Tibial artery (tissue), 4 donors: ENCODE measurements at regions not wholly inside any gene's neighbourhood (a gene's known extent, or its start where the extent isn't known, plus 50 kb on each side); places are given as distances from the start of the nearest gene placed in this dataset.

Source experiments
- DNase-seq, 2 donors: peaks; one replicate each; pipeline ENCODE4 v3.0.0-alpha.2; 2019
- H3K27ac ChIP-seq, 2 donors: fragments of 200-600 bp; sonication (generic) in 1 of 2; 1 replicate in 1 of 2; 2 replicates in 1 of 2; pipeline ENCODE4 v1.5.1; 2018 to 2019; ENCODE audit warnings: mild to moderate bottlenecking in 1 of 2
- H3K27me3 ChIP-seq, 2 donors: fragments of 200-600 bp; sonication (generic) in 1 of 2; one replicate each; pipeline versions ENCODE4 v1.5.1 to v1.6.0; 2016 to 2019
- H3K36me3 ChIP-seq, 3 donors: fragments of 200-600 bp; sonication (generic) in 2 of 3; one replicate each; pipeline ENCODE4 v1.5.1; 2016 to 2019; ENCODE audit warnings: mild to moderate bottlenecking in 2 of 3
- H3K4me1 ChIP-seq, 4 donors: fragments of 200-600 bp; sonication (generic) in 2 of 4; 1 replicate in 3 of 4; 2 replicates in 1 of 4; pipeline ENCODE4 v1.5.1; 2016 to 2019
- H3K4me3 ChIP-seq, 2 donors: fragments of 200-600 bp; sonication (generic) in 1 of 2; 1 replicate in 1 of 2; 2 replicates in 1 of 2; pipeline ENCODE4 v1.5.1; 2018 to 2019; ENCODE audit warnings: mild to moderate bottlenecking in 2 of 2
- H3K9me3 ChIP-seq, 3 donors: fragments of 200-600 bp; sonication (generic) in 1 of 3; one replicate each; pipeline ENCODE4 v1.5.1; 2016 to 2019
- intact Hi-C: fragments of 100-400 bp; cut with DNase I; formaldehyde crosslinking; loops from one replicate; pipeline ENCODE4 v1.15.0; 2023; ENCODE audit warnings: low total_unique reads
- TF ChIP-seq, protein P1 (sequence below), 2 experiments: fragments of 200-600 bp in 1 of 2; fragments of 450-650 bp in 1 of 2; IDR thresholded peaks; one replicate each; pipeline ENCODE4 v1.5.1; 2017 to 2019; ENCODE audit warnings: antibody characterized with exemption in 2 of 2, mild to moderate bottlenecking in 1 of 2, moderate library complexity in 1 of 2

GRCh38 chr13:71054358-71054757, 812.6 kb downstream of the DACH1 start:
- H3K36me3 ChIP-seq: no peaks in the 10 kb centered on the region
- no peak overlapping the region for H3K4me3 ChIP-seq
- TF ChIP-seq, protein P1, sequence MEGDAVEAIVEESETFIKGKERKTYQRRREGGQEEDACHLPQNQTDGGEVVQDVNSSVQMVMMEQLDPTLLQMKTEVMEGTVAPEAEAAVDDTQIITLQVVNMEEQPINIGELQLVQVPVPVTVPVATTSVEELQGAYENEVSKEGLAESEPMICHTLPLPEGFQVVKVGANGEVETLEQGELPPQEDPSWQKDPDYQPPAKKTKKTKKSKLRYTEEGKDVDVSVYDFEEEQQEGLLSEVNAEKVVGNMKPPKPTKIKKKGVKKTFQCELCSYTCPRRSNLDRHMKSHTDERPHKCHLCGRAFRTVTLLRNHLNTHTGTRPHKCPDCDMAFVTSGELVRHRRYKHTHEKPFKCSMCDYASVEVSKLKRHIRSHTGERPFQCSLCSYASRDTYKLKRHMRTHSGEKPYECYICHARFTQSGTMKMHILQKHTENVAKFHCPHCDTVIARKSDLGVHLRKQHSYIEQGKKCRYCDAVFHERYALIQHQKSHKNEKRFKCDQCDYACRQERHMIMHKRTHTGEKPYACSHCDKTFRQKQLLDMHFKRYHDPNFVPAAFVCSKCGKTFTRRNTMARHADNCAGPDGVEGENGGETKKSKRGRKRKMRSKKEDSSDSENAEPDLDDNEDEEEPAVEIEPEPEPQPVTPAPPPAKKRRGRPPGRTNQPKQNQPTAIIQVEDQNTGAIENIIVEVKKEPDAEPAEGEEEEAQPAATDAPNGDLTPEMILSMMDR (IDR thresholded peaks at IDR 0.05): no peak
- peaks cover 0 to 6% (median 0%) of the 10 kb centered on the region in 3 donors for H3K9me3 ChIP-seq
- H3K27me3 ChIP-seq: no peaks in the 10 kb centered on the region
- intact Hi-C loops: no loop called here
- no peak for DNase-seq
- no peak overlapping the region for H3K27ac ChIP-seq
- no peaks in the 10 kb centered on the region for H3K4me1 ChIP-seq

DNA sequence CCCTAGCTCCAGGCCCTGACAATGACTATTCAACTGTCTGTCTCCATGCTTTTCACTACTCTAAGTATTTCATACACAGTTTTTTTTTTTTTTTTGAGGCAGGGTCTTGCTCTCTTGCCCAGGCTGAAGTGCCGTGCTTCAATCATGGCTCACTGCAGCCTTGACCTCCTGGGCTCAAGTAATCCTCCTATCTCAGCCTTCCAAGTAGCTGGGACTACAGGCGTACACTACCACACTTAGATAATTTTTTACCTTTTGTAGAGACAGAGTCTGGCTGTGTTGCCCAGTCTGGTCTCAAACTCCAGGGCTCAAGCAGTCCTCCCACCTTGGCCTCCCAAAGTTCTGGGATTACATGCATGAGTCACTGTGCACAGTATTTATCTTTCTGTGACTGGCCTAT, 815.4 kb downstream of the DACH1 start:
- no peaks in the 10 kb centered on the region for H3K4me1 ChIP-seq
- TF ChIP-seq, protein P1 (IDR thresholded peaks at IDR 0.05): no peak
- peaks cover 0 to 6% (median 0%) of the 10 kb centered on the region in 3 donors for H3K9me3 ChIP-seq
- H3K36me3 ChIP-seq: no peaks in the 10 kb centered on the region
- intact Hi-C loops: no loop called here
- H3K27ac ChIP-seq: no peak overlapping the region
- no peak overlapping the region for H3K4me3 ChIP-seq
- no peak for DNase-seq
- no peaks in the 10 kb centered on the region for H3K27me3 ChIP-seq

- Histone ChIP-seq H3K9me3 (no peaks in the 10 kb centered on the region), H3K27me3 (no peaks in the 10 kb centered on the region), H3K36me3 (no peaks in the 10 kb centered on the region), H3K4me1 (no peaks in the 10 kb centered on the region), H3K4me3 (no peak overlapping the region), H3K27ac (no peak overlapping the region)
- DNase-seq: no peak
- intact Hi-C loops: no loop called here
- TF ChIP-seq, protein P1 (IDR thresholded peaks at IDR 0.05): no peak
Observed at GRCh38 chr13:71046360-71047079, 820.5 kb downstream of the DACH1 start.

- no peaks in the 10 kb centered on the region for H3K36me3 ChIP-seq
- intact Hi-C loops: no loop called here
Observed at GRCh38 chr13:71045101-71045500, 821.9 kb downstream of the DACH1 start.

GRCh38 chr13:71039440-71039839, 827.6 kb downstream of the DACH1 start:
- H3K4me3 ChIP-seq: no peak overlapping the region
- TF ChIP-seq, protein P1 (IDR thresholded peaks at IDR 0.05): no peak
- no peaks in the 10 kb centered on the region for H3K36me3 ChIP-seq
- H3K27ac ChIP-seq: no peak overlapping the region
- DNase-seq: no peak
- no peaks in the 10 kb centered on the region for H3K9me3 ChIP-seq
- H3K4me1 ChIP-seq: no peaks in the 10 kb centered on the region
- H3K27me3 ChIP-seq: no peaks in the 10 kb centered on the region
- intact Hi-C loops: no loop called here

More at GRCh38 chr13:71045101-71045500, 821.9 kb downstream of the DACH1 start:
- TF ChIP-seq, protein P1 (IDR thresholded peaks at IDR 0.05): no peak
- Histone ChIP-seq H3K27ac (no peak overlapping the region), H3K4me3 (no peak overlapping the region), H3K9me3 (no peaks in the 10 kb centered on the region), H3K27me3 (no peaks in the 10 kb centered on the region), H3K4me1 (no peaks in the 10 kb centered on the region)
- no peak for DNase-seq
